ENCODE measurements at regions not wholly inside any gene's neighbourhood (a gene's known extent, or its start where the extent isn't known, plus 50 kb on each side); places are given as distances from the start of the nearest gene placed in this dataset.

- no peak for TF ChIP-seq ZNF274 (IDR thresholded peaks at IDR 0.05; ENCODE audit: borderline replicate concordance, low read depth, low read length)
- no peak for TF ChIP-seq NFXL1 (CRISPR knock-in tag; IDR thresholded peaks at IDR 0.05)
- TF ChIP-seq BRCA1 (IDR thresholded peaks at IDR 0.05), result no peak
- TF ChIP-seq BRCA1 (CRISPR knock-in tag; IDR thresholded peaks at IDR 0.05), result no peak
- TF ChIP-seq, protein P1, sequence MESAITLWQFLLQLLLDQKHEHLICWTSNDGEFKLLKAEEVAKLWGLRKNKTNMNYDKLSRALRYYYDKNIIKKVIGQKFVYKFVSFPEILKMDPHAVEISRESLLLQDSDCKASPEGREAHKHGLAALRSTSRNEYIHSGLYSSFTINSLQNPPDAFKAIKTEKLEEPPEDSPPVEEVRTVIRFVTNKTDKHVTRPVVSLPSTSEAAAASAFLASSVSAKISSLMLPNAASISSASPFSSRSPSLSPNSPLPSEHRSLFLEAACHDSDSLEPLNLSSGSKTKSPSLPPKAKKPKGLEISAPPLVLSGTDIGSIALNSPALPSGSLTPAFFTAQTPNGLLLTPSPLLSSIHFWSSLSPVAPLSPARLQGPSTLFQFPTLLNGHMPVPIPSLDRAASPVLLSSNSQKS (CRISPR knock-in tag; IDR thresholded peaks at IDR 0.05), result no peak
- no peak for TF ChIP-seq BHLHE40 (IDR thresholded peaks at IDR 0.05; ENCODE audit: low read length)
- no peak for TF ChIP-seq JUND (IDR thresholded peaks at IDR 0.05; ENCODE audit: borderline replicate concordance, low read depth, low read length)
- TF ChIP-seq JUND (tag; IDR thresholded peaks at IDR 0.05; ENCODE audit: borderline replicate concordance, low read depth, low read length), result no peak
- TF ChIP-seq TGIF2 (CRISPR knock-in tag; IDR thresholded peaks at IDR 0.05), result no peak
- no peak for TF ChIP-seq NCOA4 (IDR thresholded peaks at IDR 0.05; ENCODE audit: partially characterized antibody)
- no peak for TF ChIP-seq ZNF717 (CRISPR knock-in tag; IDR thresholded peaks at IDR 0.05)
- TF ChIP-seq, protein P2, sequence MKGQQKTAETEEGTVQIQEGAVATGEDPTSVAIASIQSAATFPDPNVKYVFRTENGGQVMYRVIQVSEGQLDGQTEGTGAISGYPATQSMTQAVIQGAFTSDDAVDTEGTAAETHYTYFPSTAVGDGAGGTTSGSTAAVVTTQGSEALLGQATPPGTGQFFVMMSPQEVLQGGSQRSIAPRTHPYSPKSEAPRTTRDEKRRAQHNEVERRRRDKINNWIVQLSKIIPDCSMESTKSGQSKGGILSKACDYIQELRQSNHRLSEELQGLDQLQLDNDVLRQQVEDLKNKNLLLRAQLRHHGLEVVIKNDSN (CRISPR knock-in tag; IDR thresholded peaks at IDR 0.05), result no peak
- no peak for TF ChIP-seq NFYB (IDR thresholded peaks at IDR 0.05; ENCODE audit: extremely low read depth, insufficient read length)
- peak; percentile 53; the same call in 1 of the 2 replicates for TF ChIP-seq MYC (IDR thresholded peaks at IDR 0.05; ENCODE audit: low read depth, low read length)
- no peak for TF ChIP-seq MYC (CRISPR knock-in tag; IDR thresholded peaks at IDR 0.05; ENCODE audit: borderline replicate concordance, low read depth)
- TF ChIP-seq, protein P3, sequence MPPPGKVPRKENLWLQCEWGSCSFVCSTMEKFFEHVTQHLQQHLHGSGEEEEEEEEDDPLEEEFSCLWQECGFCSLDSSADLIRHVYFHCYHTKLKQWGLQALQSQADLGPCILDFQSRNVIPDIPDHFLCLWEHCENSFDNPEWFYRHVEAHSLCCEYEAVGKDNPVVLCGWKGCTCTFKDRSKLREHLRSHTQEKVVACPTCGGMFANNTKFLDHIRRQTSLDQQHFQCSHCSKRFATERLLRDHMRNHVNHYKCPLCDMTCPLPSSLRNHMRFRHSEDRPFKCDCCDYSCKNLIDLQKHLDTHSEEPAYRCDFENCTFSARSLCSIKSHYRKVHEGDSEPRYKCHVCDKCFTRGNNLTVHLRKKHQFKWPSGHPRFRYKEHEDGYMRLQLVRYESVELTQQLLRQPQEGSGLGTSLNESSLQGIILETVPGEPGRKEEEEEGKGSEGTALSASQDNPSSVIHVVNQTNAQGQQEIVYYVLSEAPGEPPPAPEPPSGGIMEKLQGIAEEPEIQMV (tag; conservative IDR thresholded peaks at IDR 0.05; ENCODE audit: low read depth), result no peak
- TF ChIP-seq SREBF2 (CRISPR knock-in tag; IDR thresholded peaks at IDR 0.05), result no peak
Observed at GRCh38 chr11:50298182-50298988, 265.7 kb downstream of the OR4C45 start (continued).
